ENCODE measurements at regions not wholly inside any gene's neighbourhood (a gene's known extent, or its start where the extent isn't known, plus 50 kb on each side); places are given as distances from the start of the nearest gene placed in this dataset.
A peak's percentile ranks its signal among the peaks of the same experiment; 100 is the strongest.

GRCh38 chr19:7417671-7418324 is 69.1 kb downstream of the ARHGEF18 start:
- Histone ChIP-seq H4K20me1 (replicated peaks; ENCODE audit: control insufficient read depth, insufficient read depth, low read length) (peaks cover 20% of the 10 kb centered on the region; the same call in 1 of the 2 replicates), H2AFZ (ENCODE audit: low read depth, low read length) (no peak overlapping the region), H3K9ac (ENCODE audit: insufficient read depth in 1 of 2, low read depth in 2 of 2, low read length in 2 of 2) (peak overlapping the region in 1 of 2 experiments; percentile 71; a peak in 1 of 4 replicates), H3K9me3 (replicated peaks; ENCODE audit: control insufficient read depth, insufficient read depth, low read depth, low read length) (no peaks in the 10 kb centered on the region), H3K36me3 (ENCODE audit: control insufficient read depth, insufficient read depth, low read length) (no peaks in the 10 kb centered on the region), H3K27me3 (ENCODE audit: control insufficient read depth in 2 of 2, insufficient read depth in 2 of 2, low read length in 2 of 2) (no peaks in the 10 kb centered on the region), H3K9me1 (ENCODE audit: control insufficient read depth, insufficient read depth, low read length) (no peaks in the 10 kb centered on the region), H3K79me2 (ENCODE audit: control insufficient read depth, insufficient read depth, low read length) (no peaks in the 10 kb centered on the region), H3K4me2 (ENCODE audit: insufficient read depth, low read length) (no peak overlapping the region), H3K4me1 (replicated peaks in 1 of 2; ENCODE audit: control insufficient read depth in 2 of 2, insufficient read depth in 2 of 2, low read length in 2 of 2) (peaks cover 4 to 14% of the 10 kb centered on the region in 2 experiments; a peak in 4 of 5 replicates), H3K4me3 (no peak overlapping the region), H3K27ac (ENCODE audit: extremely low read depth, low read depth, low read length) (no peak overlapping the region)
- ChIA-PET POLR2A (no interaction called here), CTCF (ENCODE audit: low intra/inter-chr PET ratio) (no interaction called here)
- in situ Hi-C loops (cut with MboI): no loop called here
- peak; percentile 67 for ATAC-seq
- no TSS peak for BruUV-seq (replicated peaks)
- 49% methylated on average over 9 of the region's 9 CpGs for WGBS (ENCODE audit: insufficient coverage, low coverage, missing lambda C conversion rate)
- no peak for FAIRE-seq
- no peak for TF ChIP-seq PTBP1 (IDR thresholded peaks at IDR 0.05; ENCODE audit: low read depth, low read length)
- no peak for TF ChIP-seq MEF2A (IDR thresholded peaks at IDR 0.05; ENCODE audit: control insufficient read depth, low read depth, low read length)
- TF ChIP-seq BMI1 (IDR thresholded peaks at IDR 0.05; ENCODE audit: low read length): no peak
- TF ChIP-seq, protein P1, sequence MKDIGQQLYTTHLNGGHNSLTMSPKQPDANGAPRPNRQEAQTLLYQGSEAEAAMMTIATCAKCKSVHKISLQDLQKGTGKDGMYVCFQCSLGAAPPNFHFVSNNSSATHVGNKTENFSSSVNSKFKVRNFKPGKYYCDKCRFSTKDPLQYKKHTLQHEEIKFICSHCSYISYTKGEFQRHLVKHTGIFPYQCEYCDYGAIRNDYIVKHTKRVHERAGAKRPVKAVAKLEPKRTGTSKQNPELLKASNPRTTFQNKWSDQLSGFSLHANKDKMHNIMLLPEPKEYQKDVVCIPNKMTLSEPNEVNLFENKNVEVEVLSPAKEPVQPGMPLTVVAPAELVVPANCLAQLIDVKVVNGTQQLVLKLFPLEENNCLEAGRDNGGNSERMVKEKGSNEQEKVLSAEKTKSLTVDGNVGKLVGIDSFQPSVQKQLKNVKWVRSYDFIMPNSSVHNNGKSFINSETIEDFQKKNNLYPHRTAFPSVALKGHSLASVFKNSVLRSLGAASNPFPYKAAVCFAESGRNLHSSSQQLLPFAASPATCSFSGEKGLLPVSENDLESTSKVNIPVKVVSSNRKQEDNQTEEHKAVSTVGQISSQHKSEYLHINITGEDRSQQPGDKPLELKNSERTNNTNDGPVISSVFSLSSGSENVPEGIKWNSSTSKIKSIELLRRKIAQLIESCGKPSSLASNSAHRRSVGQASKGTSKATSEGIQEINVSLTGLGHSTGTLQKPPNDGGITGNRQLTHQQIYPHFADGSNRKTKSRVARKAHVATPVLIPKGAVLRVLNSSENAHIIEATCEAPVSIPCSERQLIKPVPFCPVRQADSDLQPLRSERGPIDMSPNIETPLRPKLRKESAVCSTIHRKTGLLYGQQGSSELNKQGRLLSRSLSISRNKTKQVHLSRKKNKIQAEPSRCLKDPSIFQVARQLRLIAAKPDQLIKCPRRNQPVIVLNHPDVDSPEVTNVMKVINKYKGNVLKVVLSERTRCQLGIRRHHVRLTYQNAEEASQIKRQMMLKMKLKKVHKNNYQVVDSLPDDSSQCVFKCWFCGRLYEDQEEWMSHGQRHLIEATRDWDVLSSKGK (CRISPR knock-in tag; IDR thresholded peaks at IDR 0.05): no peak
- TF ChIP-seq MTA3 (IDR thresholded peaks at IDR 0.05; ENCODE audit: borderline replicate concordance): no peak
- TF ChIP-seq NCOA2 (IDR thresholded peaks at IDR 0.05; ENCODE audit: partially characterized antibody in 2 of 2): no peak
- TF ChIP-seq ZNF507 (tag; conservative IDR thresholded peaks at IDR 0.05): no peak
- no peak for TF ChIP-seq ZNF12 (CRISPR knock-in tag; IDR thresholded peaks at IDR 0.05)
- no peak for TF ChIP-seq ILF3 (IDR thresholded peaks at IDR 0.05; ENCODE audit: borderline replicate concordance)
- TF ChIP-seq ZNF316 (IDR thresholded peaks at IDR 0.05): no peak
- TF ChIP-seq ZNF766 (CRISPR knock-in tag; conservative IDR thresholded peaks at IDR 0.05): no peak
- TF ChIP-seq TSC22D4 (tag; IDR thresholded peaks at IDR 0.05): no peak
- TF ChIP-seq GATAD2A (IDR thresholded peaks at IDR 0.05): no peak
- TF ChIP-seq ZBTB34 (CRISPR knock-in tag; IDR thresholded peaks at IDR 0.05): no peak
- TF ChIP-seq, protein P2, sequence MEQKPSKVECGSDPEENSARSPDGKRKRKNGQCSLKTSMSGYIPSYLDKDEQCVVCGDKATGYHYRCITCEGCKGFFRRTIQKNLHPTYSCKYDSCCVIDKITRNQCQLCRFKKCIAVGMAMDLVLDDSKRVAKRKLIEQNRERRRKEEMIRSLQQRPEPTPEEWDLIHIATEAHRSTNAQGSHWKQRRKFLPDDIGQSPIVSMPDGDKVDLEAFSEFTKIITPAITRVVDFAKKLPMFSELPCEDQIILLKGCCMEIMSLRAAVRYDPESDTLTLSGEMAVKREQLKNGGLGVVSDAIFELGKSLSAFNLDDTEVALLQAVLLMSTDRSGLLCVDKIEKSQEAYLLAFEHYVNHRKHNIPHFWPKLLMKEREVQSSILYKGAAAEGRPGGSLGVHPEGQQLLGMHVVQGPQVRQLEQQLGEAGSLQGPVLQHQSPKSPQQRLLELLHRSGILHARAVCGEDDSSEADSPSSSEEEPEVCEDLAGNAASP (IDR thresholded peaks at IDR 0.05): no peak
- TF ChIP-seq ZNF140 (CRISPR knock-in tag; IDR thresholded peaks at IDR 0.05): no peak
- TF ChIP-seq ZNF778 (CRISPR knock-in tag; IDR thresholded peaks at IDR 0.05): no peak
- no peak for TF ChIP-seq RBM15 (IDR thresholded peaks at IDR 0.05; ENCODE audit: insufficient read depth, low read length)
- DNase-seq (ENCODE audit: extremely low read depth in 1 of 4, low spot score in 3 of 4): peak; percentile 15 to 51 (median 42)
- intact Hi-C loops (cut with micrococcal nuclease): no loop called here
